Erythroblast (primary cell): ENCODE measurements at regions not wholly inside any gene's neighbourhood (a gene's known extent, or its start where the extent isn't known, plus 50 kb on each side); places are given as distances from the start of the nearest gene placed in this dataset.

Experiments
- GATA1 ChIP-seq: IDR thresholded peaks from 2 replicates; pipeline ENCODE4 v1.6.1; 2011; ENCODE audit warnings: low read depth, mild to moderate bottlenecking, control low read depth, low read length, moderate library complexity
- POLR2A ChIP-seq: IDR thresholded peaks from 2 replicates; pipeline ENCODE4 v1.6.1; 2011; ENCODE audit warnings: mild to moderate bottlenecking, low read length

DNA sequence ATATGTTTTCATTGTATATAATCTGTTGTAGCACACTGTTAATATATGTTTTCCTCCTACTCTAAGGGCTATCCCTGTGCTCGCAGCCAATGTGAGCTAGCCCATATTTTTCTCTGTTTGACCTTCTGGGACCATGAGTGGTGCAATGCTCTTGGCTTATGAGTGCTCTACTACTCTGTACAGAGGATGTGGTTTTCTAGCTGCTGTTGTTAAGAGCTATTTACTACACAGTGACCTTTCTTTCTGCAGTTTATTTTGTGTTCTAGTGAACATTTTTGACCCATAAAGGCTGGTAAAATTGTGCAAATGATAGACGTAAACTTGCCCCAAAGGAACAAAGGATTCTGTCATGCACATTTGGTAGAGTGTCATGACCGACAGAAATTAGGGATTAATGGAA is 84.1 kb upstream of the CPHXL start:
- TF ChIP-seq POLR2A (no peak), GATA1 (no peak)
